ENCODE measurements at regions not wholly inside any gene's neighbourhood (a gene's known extent, or its start where the extent isn't known, plus 50 kb on each side); places are given as distances from the start of the nearest gene placed in this dataset.

DNA sequence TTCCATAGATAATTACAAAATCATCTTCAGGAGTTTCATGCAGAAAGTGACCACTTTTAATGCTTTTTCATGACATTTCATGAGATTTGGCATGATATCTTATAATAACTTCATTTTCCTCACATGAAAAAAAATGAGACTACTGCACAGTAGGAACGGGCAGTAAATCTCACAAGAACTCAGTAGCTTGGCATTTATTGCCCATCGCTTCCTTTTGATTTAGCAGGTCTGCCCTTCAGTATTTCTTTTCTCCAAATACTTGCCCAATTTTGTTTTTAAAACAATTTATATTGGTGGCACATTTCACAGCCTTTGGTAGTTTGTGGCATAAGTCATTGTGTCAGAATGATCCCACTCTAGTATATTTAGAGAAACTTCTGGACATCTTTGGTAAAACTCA lies 711.8 kb upstream of the CHD1 start:
- TF ChIP-seq POLR2AphosphoS5 (IDR thresholded peaks at IDR 0.05; ENCODE audit: low read depth, low read length) (no peak), TAF1 (IDR thresholded peaks at IDR 0.05; ENCODE audit: borderline replicate concordance, low read depth, low read length) (no peak), POLR2A (IDR thresholded peaks at IDR 0.05; ENCODE audit: low read depth, low read length) (no peak)
- no peak for DNase-seq (ENCODE audit: insufficient read length)
- FAIRE-seq = no peak

DNA sequence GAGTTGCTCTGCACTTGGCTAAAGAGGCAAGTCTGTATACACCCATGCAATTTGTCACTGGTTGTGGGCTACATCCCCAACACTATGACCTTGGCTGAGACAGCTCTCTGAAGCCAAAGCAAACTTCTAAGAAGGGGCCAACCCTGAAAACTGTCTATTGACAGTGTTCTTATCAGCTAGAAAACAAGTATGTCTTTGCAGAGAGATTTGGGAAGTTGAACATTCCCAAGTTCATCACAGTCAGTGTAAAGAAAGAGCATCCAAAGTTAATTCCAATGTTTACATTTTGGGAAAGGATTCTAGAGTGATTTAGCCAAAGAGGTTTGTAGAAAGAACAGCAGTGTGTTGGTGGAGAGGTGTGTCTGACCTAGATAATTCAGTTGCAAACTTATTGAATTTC lies 711.1 kb upstream of the CHD1 start:
- no peak for TF ChIP-seq TAF1 (IDR thresholded peaks at IDR 0.05; ENCODE audit: borderline replicate concordance, low read depth, low read length)
- TF ChIP-seq POLR2A (IDR thresholded peaks at IDR 0.05; ENCODE audit: low read depth, low read length) = no peak
- TF ChIP-seq POLR2AphosphoS5 (IDR thresholded peaks at IDR 0.05; ENCODE audit: low read depth, low read length) = no peak
- FAIRE-seq = no peak

DNA sequence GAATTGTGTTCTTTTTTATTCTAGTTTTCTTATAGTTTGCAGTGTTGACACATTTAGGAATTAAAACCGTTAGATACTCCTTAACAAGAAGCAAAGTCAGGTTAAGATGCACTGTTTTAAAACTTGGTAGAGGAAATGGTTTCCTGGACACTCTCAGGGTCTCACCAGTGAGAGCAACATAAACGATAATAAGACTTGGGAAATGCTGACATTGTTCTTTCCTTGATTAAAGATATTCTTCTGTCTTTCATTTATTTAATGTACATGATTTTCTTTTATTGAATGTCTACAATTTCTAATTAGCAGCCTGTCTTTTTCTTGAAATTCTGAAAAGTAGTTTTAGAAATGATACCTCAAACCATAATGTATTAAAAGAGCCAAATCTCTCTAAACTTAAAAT lies 707.9 kb upstream of the CHD1 start:
- no peak for TF ChIP-seq TAF1 (IDR thresholded peaks at IDR 0.05; ENCODE audit: borderline replicate concordance, low read depth, low read length)
- TF ChIP-seq POLR2A (IDR thresholded peaks at IDR 0.05; ENCODE audit: low read depth, low read length) = no peak
- FAIRE-seq = no peak

More for the DNA sequence above, 711.1 kb upstream of the CHD1 start:
- no peak for DNase-seq (ENCODE audit: insufficient read length)

DNA sequence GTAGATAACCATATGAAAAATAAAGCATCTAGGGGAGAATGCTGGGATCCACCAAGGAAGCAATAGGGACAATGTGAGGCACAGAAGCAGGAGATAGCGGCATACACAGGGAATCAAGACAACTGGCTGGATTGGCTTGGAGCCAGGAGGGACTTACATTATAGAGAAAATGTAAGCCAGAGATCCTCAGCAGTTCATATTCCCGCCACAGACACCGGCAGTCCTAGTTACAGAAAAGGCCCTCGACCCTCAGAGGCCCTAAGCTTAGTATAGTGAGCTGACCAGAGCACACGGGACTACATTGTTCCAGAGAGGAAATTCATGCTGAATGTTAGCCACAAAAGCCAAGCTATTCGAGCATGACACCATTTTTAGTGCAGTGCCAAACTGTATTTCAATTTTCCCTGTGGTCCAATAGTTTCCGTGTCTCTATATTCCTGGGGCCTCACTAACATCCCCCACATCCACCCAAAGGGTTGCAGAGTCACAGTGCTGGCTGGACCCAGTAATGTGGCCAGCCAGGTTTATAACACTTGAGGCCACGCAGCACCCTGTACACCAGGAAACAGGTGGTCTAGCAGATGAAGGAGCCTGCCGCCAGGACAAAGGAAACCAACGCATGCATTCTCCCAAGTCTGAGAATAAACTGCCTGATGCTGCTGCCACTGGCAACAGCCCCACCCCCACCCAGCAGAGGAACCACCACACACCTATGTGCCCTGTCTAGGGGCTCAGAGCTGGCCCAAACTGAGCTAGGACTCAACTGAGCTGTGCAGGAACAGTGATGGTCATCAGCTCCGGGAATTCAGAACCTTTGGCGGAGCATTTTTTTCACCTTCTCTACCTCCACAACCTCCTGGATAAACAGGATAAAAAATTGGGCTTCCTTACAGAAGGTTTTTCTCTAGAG lies 693.2 kb upstream of the CHD1 start:
- no peak for DNase-seq (ENCODE audit: insufficient read length)
- FAIRE-seq = no peak
- no peak for TF ChIP-seq POLR2AphosphoS5 (IDR thresholded peaks at IDR 0.05; ENCODE audit: low read depth, low read length)
- TF ChIP-seq TAF1 (IDR thresholded peaks at IDR 0.05; ENCODE audit: borderline replicate concordance, low read depth, low read length) = no peak
- TF ChIP-seq POLR2A (IDR thresholded peaks at IDR 0.05; ENCODE audit: low read depth, low read length) = no peak

More for the DNA sequence above, 707.9 kb upstream of the CHD1 start:
- DNase-seq (ENCODE audit: insufficient read length) = no peak

DNA sequence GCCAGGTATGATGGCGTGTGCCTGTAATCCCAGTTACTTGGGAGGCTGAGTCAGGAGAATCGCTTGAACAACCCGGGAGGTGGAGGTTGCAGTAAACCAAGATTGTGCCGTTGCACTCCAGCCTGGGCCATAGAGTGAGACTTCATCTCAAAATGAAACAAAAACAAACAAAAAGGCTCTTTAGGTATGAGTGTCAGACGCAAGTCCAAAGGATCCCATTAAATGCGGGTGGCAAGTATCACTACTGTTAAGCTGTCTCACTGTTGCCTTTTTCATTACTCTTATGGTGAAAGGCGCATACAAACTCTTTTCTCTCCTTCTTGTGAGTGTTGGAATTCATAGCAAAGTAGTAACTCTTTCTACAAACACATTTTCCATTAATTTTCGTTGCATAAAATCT lies 688.5 kb upstream of the CHD1 start:
- TF ChIP-seq TAF1 (IDR thresholded peaks at IDR 0.05; ENCODE audit: borderline replicate concordance, low read depth, low read length) = no peak
- no peak for TF ChIP-seq POLR2A (IDR thresholded peaks at IDR 0.05; ENCODE audit: low read depth, low read length)
- no peak for TF ChIP-seq POLR2AphosphoS5 (IDR thresholded peaks at IDR 0.05; ENCODE audit: low read depth, low read length)
- DNase-seq (ENCODE audit: insufficient read length) (no peak), FAIRE-seq (no peak)

DNA sequence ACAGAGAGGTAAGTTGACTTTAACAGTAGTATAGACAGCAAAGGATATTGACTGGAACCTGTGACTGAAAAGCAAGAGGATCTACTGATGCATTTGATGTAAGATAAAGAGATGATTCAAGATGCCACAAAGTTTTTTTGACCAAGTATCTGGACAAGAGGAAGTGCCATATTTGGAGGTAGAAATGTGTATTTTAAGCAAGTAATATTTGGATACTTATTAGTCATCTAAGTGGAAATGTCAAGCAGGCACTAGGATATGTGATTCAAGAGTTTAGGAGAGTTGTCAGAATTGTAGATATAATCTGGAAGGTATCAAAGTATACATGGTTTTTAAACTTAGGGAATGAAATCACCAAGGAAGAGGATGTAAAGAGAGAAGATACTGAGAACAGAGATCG lies 686.1 kb upstream of the CHD1 start:
- FAIRE-seq (no peak), DNase-seq (ENCODE audit: insufficient read length) (no peak)
- TF ChIP-seq TAF1 (IDR thresholded peaks at IDR 0.05; ENCODE audit: borderline replicate concordance, low read depth, low read length) (no peak), POLR2A (IDR thresholded peaks at IDR 0.05; ENCODE audit: low read depth, low read length) (no peak), POLR2AphosphoS5 (IDR thresholded peaks at IDR 0.05; ENCODE audit: low read depth, low read length) (no peak)

DNA sequence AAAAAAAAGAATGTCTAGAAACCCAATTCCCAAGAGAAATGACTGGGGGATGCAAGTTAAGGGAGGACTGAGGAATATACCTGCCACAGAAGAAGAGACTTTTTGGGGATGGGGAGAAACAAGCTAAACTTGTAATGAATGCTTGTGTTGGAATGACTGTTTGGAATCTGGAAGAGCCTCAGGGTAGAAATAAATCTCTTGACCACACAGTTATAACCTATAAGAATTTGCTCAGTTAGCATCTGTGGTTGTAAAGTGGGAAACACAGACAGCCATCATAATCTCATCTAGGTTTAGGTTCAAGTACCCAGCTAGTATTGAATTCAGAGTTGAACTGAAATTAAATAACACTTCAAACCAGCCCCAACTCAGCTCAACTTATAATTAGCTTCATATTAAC lies 678.3 kb upstream of the CHD1 start:
- DNase-seq (ENCODE audit: insufficient read length) (no peak), FAIRE-seq (no peak)
- TF ChIP-seq POLR2AphosphoS5 (IDR thresholded peaks at IDR 0.05; ENCODE audit: low read depth, low read length) (no peak), TAF1 (IDR thresholded peaks at IDR 0.05; ENCODE audit: borderline replicate concordance, low read depth, low read length) (no peak), POLR2A (IDR thresholded peaks at IDR 0.05; ENCODE audit: low read depth, low read length) (no peak)

DNA sequence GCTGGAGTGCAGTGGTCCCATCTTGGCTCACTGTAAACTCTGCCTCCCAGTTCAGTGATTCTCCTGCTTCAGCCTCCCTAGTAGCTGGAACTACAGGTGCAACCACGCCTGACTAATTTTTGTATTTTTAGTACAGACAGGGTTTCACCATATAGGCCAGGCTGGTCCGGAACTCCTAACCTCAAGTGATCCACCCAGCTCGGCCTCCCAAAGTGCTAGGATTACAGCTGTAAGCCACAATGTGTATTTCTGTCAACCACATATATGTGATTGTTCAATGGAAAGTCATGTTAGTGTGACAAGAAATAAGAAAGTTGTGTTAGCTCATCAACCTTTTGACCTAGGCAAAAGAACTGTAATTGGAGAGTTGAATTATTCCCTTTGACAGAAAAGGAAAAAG lies 677.1 kb upstream of the CHD1 start:
- TF ChIP-seq POLR2AphosphoS5 (IDR thresholded peaks at IDR 0.05; ENCODE audit: low read depth, low read length) = no peak
- no peak for TF ChIP-seq POLR2A (IDR thresholded peaks at IDR 0.05; ENCODE audit: low read depth, low read length)
- no peak for TF ChIP-seq TAF1 (IDR thresholded peaks at IDR 0.05; ENCODE audit: borderline replicate concordance, low read depth, low read length)
- DNase-seq (ENCODE audit: insufficient read length) (no peak), FAIRE-seq (no peak)

DNA sequence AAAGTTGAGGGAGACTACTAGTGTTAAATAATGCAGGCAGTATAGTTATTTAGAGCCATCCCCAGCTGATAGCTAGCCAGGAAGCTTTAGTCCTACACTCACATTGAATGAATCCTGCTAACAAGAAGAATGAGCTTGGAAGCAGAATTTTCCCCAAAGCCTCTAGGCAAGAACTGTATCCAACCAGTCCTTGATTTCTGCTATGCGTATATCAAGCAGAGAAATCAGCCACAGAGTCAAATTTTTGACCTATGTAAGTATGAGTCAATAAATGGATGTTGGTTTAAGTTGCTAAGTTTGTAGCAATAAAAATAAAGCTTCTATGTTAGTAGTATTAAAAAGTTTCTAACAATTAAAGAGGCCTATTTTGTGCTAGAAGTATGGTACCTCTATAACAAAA lies 672.1 kb upstream of the CHD1 start:
- no peak for DNase-seq (ENCODE audit: insufficient read length)
- FAIRE-seq = no peak
- TF ChIP-seq TAF1 (IDR thresholded peaks at IDR 0.05; ENCODE audit: borderline replicate concordance, low read depth, low read length) (no peak), POLR2A (IDR thresholded peaks at IDR 0.05; ENCODE audit: low read depth, low read length) (no peak), POLR2AphosphoS5 (IDR thresholded peaks at IDR 0.05; ENCODE audit: low read depth, low read length) (no peak)

DNA sequence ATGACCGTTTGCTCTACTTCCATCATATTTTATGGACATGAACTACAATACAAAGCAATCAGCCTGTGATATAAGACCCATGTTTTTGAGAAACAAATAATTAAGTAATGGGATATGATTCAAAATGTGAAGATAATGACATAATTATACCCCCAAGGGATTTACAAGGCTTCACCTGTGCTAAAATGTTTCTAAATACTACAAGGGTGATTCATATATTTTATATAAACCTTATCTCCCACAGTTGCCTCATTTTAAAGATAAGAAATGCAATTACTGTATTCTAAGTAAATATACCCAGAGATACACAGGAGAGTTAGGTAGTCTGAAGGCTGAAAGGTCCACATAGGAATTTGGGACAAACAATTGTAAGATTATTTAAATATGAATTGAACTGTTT lies 662.0 kb upstream of the CHD1 start:
- no peak for DNase-seq (ENCODE audit: insufficient read length)

DNA sequence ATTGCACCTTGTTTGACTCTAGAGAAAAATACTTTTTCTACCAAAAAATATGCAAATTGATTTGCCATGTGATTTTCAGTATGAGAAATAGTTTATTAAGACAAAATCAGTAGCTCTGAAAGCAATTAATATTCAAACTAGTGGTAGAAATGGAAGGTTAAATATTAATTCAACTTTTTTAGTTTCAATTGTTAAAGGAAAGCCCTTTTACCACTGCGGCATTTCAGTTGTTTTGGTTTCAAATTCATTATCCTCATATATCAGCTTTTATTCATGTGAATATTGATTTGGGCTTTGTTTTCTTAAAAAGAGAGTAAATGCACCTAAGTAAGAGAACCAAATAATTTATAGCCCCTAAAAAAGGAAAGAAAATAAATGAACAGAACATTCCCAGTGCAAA lies 660.6 kb upstream of the CHD1 start:
- no peak for TF ChIP-seq POLR2A (IDR thresholded peaks at IDR 0.05; ENCODE audit: low read depth, low read length)
- TF ChIP-seq POLR2AphosphoS5 (IDR thresholded peaks at IDR 0.05; ENCODE audit: low read depth, low read length) = no peak
- TF ChIP-seq TAF1 (IDR thresholded peaks at IDR 0.05; ENCODE audit: borderline replicate concordance, low read depth, low read length) = no peak
- DNase-seq (ENCODE audit: insufficient read length) (no peak), FAIRE-seq (no peak)

More for the DNA sequence above, 662.0 kb upstream of the CHD1 start:
- no peak for FAIRE-seq
- TF ChIP-seq TAF1 (IDR thresholded peaks at IDR 0.05; ENCODE audit: borderline replicate concordance, low read depth, low read length) (no peak), POLR2AphosphoS5 (IDR thresholded peaks at IDR 0.05; ENCODE audit: low read depth, low read length) (no peak)

DNA sequence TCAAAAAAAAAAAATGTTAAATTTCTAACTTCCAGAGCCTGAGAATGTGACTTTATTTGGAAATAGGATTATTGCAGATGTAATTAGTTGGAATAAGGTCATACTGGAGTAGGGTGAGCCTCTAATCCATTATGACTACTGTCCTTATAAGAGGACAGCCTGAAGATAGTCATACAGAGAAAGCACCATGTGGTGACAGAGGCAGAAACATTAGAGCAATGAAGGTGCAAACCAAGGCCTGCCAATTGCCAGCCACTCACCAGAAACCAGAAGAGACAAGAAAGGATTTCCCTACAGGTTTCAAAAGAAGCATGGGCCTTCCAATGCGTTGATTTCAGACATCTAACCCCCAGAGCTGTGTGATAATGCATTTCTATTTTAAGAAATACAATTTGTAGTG lies 659.2 kb upstream of the CHD1 start:
- no peak for FAIRE-seq
- TF ChIP-seq POLR2A (IDR thresholded peaks at IDR 0.05; ENCODE audit: low read depth, low read length) (no peak), POLR2AphosphoS5 (IDR thresholded peaks at IDR 0.05; ENCODE audit: low read depth, low read length) (no peak), TAF1 (IDR thresholded peaks at IDR 0.05; ENCODE audit: borderline replicate concordance, low read depth, low read length) (no peak)

More for the DNA sequence above, 659.2 kb upstream of the CHD1 start:
- no peak for DNase-seq (ENCODE audit: insufficient read length)
